BJ (cell line): ENCODE measurements at regions not wholly inside any gene's neighbourhood (a gene's known extent, or its start where the extent isn't known, plus 50 kb on each side); places are given as distances from the start of the nearest gene placed in this dataset.

Experiments
- CTCF ChIA-PET: fragments of 350-600 bp; formaldehyde crosslinking; extraction: SDS; loops from one replicate; lab custom pipeline; 2021; ENCODE audit warnings: antibody characterized with exemption, inconsistent platforms; lab: Yijun Ruan, JAX
- POLR2A ChIA-PET: fragments of 300-600 bp; sonication (Branson Sonifier 250); formaldehyde crosslinking; extraction: SDS; loops from one replicate; lab custom pipeline; 2021; ENCODE audit warnings: antibody characterized with exemption; lab: Charles Lee
- DNase-seq: peaks from one replicate; pipeline ENCODE4 v3.0.0-alpha.2; 2011; ENCODE audit warnings: low read depth
- H3K27me3 ChIP-seq: 2 replicates; pipeline ENCODE4 v1.6.0; 2011; ENCODE audit warnings: low read length; ENCODE audit not compliant: control insufficient read depth, insufficient read depth
- H3K36me3 ChIP-seq: 2 replicates; pipeline ENCODE4 v1.5.1; 2011; ENCODE audit warnings: low read length; ENCODE audit not compliant: control insufficient read depth, insufficient read depth
- H3K4me3 ChIP-seq: 2 replicates; pipeline ENCODE4 v1.5.1; 2011; ENCODE audit warnings: low read depth, mild to moderate bottlenecking, control low read depth, low read length
- TF ChIP-seq, protein P1 (sequence below): IDR thresholded peaks from 2 replicates; pipeline ENCODE4 v1.5.1; 2011; ENCODE audit warnings: low read depth, mild to moderate bottlenecking, control low read depth, inconsistent platforms, low read length, moderate library complexity; ENCODE audit not compliant: insufficient read depth

DNA sequence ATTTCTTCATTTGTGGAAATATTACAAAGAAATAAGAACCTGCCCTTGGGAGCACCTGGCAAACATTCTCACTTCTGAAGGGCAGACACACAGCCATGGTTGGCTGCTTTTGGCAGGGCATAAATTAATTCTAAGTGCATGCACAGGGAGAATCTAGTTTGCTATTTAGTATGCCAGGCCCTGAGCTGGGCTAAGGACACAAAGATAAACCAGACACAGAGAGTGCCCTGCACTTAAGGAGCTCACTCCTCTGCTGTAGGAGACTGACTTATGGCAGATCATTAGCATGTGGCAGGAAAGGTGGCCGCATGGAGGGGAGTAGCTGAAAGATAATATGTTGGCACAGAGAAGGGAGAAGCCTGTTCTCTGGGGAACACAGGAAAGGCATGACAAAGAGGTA, 367.0 kb downstream of the LPIN1 start:
- no peak for DNase-seq
- CTCF ChIA-PET, result no interaction called here
- Histone ChIP-seq H3K27me3 (peaks cover 3% of the 10 kb centered on the region), H3K4me3 (no peak overlapping the region), H3K36me3 (no peaks in the 10 kb centered on the region)
- POLR2A ChIA-PET, result no interaction called here
- TF ChIP-seq, protein P1, sequence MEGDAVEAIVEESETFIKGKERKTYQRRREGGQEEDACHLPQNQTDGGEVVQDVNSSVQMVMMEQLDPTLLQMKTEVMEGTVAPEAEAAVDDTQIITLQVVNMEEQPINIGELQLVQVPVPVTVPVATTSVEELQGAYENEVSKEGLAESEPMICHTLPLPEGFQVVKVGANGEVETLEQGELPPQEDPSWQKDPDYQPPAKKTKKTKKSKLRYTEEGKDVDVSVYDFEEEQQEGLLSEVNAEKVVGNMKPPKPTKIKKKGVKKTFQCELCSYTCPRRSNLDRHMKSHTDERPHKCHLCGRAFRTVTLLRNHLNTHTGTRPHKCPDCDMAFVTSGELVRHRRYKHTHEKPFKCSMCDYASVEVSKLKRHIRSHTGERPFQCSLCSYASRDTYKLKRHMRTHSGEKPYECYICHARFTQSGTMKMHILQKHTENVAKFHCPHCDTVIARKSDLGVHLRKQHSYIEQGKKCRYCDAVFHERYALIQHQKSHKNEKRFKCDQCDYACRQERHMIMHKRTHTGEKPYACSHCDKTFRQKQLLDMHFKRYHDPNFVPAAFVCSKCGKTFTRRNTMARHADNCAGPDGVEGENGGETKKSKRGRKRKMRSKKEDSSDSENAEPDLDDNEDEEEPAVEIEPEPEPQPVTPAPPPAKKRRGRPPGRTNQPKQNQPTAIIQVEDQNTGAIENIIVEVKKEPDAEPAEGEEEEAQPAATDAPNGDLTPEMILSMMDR, result no peak

DNA sequence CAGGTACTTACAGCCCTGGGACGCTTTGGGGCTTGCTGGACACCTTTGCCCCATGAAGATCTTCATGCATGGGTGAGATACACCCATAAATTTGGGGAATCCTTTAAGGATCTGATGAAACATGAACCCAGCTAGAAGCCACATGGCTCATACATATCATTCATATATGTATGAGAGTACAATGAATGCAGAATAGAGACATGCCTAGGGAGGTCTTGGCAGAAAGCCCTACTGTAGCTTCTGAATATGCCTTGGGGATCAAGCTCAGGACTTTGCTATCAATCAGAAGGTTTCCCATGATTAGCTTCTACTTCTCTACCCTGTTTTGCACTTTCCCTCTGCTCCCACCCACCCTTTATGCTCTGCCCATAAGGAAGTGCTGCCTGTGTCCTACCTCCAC, 368.4 kb downstream of the LPIN1 start:
- ChIA-PET POLR2A (no interaction called here), CTCF (no interaction called here)
- no peak for DNase-seq
- TF ChIP-seq, protein P1, result no peak
- Histone ChIP-seq H3K4me3 (no peak overlapping the region), H3K27me3 (peaks cover 3% of the 10 kb centered on the region), H3K36me3 (no peaks in the 10 kb centered on the region)

DNA sequence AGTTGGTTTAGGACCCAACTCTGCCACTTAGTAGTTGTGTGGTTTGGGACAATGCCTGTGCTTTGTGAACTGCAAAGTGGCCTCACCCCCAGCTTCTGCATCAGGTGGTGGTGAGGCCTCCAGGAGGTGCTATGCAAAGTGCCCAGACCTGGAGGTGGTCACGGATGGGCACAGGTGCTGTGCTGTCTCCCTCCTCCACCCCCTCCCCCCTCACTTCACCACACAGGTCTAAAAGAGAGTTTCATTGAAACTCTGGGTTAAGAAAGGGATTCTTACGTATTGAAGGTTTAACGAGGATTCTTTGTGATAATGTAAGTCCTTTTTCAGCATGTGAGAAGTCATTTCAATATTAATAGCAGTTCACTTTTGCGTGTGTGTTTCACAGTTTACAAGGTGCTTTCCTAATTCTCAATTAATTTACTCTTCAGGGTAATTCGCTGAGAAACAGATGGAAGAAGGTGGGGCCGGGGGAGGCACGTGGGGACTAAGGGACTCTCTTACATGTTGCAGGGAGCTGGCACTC, 369.9 kb downstream of the LPIN1 start:
- no peak for DNase-seq
- TF ChIP-seq, protein P1, result no peak
- POLR2A ChIA-PET, result no interaction called here
- CTCF ChIA-PET, result no interaction called here
- Histone ChIP-seq H3K4me3 (no peak overlapping the region), H3K36me3 (no peaks in the 10 kb centered on the region), H3K27me3 (peaks cover 3% of the 10 kb centered on the region)

DNA sequence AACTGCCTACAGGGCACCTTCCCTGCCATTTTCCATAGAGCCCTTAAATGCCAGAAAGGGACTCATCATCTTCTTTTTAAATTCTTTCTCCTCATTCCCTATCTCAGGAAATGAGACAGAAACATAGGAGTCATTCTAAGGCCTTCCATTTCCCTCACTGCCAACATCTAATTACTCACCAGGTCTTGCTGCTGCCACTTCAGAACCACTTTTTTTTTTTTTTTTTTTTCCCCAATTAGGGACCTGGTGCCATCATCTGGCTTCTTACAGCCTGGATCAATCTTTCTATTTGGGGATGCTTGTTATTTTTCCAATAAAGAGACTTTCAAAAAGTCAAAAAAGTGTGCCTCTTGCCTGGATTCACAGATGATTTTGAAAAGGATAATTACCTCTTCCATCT, 373.4 kb downstream of the LPIN1 start:
- H3K36me3 ChIP-seq, result no peaks in the 10 kb centered on the region
- TF ChIP-seq, protein P1, result no peak
- DNase-seq, result no peak
- ChIA-PET POLR2A (interaction anchor here (0.6 to 0.7 kb wide), 2 partner anchors 40 to 1538 kb away, joined by 3 to 15 read pairs; no protein-coding TSS in a partner anchor), CTCF (interaction anchor here (1.0 to 1.3 kb wide), 3 partner anchors 9 to 34 kb away, joined by 3 to 6 read pairs (median 4); no protein-coding TSS in a partner anchor)
- no peak overlapping the region for H3K4me3 ChIP-seq
- no peaks in the 10 kb centered on the region for H3K27me3 ChIP-seq

- Histone ChIP-seq H3K36me3 (no peaks in the 10 kb centered on the region), H3K4me3 (no peak overlapping the region), H3K27me3 (no peaks in the 10 kb centered on the region)
- peak; percentile 10 for DNase-seq
- ChIA-PET CTCF (interaction anchor here (0.7 to 1.2 kb wide), 2 partner anchors 8 to 77 kb away, joined by 3 to 4 read pairs; no protein-coding TSS in a partner anchor), POLR2A (interaction anchor here (0.7 kb wide), 1 partner anchor 1539 kb away, joined by 15 read pairs; no protein-coding TSS in a partner anchor)
- TF ChIP-seq, protein P1, result no peak
Measured at GRCh38 chr2:12120281-12121150, 374.1 kb downstream of the LPIN1 start.
